ENCODE measurements at regions not wholly inside any gene's neighbourhood (a gene's known extent, or its start where the extent isn't known, plus 50 kb on each side); places are given as distances from the start of the nearest gene placed in this dataset.

- TF ChIP-seq CTCF (IDR thresholded peaks at IDR 0.05; ENCODE audit: insufficient read depth, low read depth, low read length) (no peak), EZH2 (IDR thresholded peaks at IDR 0.05; ENCODE audit: insufficient read depth, low read length) (no peak)
Observed at GRCh38 chr2:88283886-88284592, 113.9 kb downstream of the THNSL2 start.
